Sigmoid colon (tissue), 6 donors: ENCODE measurements at regions not wholly inside any gene's neighbourhood (a gene's known extent, or its start where the extent isn't known, plus 50 kb on each side); places are given as distances from the start of the nearest gene placed in this dataset.

Experiments
- DNase-seq: peaks from one replicate; pipeline ENCODE4 v3.0.0-alpha.2; 2019
- H3K27ac ChIP-seq, 4 donors: fragments of 200-600 bp; sonication (generic); one replicate each; pipeline ENCODE4 v1.5.1; 2016 to 2019; ENCODE audit warnings: mild to moderate bottlenecking in 1 of 4
- H3K27me3 ChIP-seq, 3 donors: fragments of 200-600 bp; sonication (generic); one replicate each; pipeline ENCODE4 v1.5.1; 2019; ENCODE audit warnings: mild to moderate bottlenecking in 1 of 3
- H3K36me3 ChIP-seq, 4 donors: fragments of 200-600 bp; sonication (generic); one replicate each; pipeline ENCODE4 v1.5.1; 2016 to 2019
- H3K4me1 ChIP-seq, 4 donors: fragments of 200-600 bp; sonication (generic); one replicate each; pipeline ENCODE4 v1.5.1; 2017 to 2019
- H3K4me3 ChIP-seq, 4 donors: fragments of 200-600 bp; sonication (generic); one replicate each; pipeline ENCODE4 v1.5.1; 2017 to 2019; ENCODE audit warnings: mild to moderate bottlenecking in 2 of 4, moderate library complexity in 1 of 4
- H3K9me3 ChIP-seq, 4 donors: fragments of 200-600 bp in 3 of 4; sonication (generic) in 3 of 4; one replicate each; pipeline versions ENCODE4 v1.5.1 to v1.6.1; 2013 to 2019
- CTCF ChIP-seq, 4 experiments: fragments of 450-650 bp in 3 of 4; fragments of 200-600 bp in 1 of 4; IDR thresholded peaks; one replicate each; pipeline ENCODE4 v1.5.1; 2016 to 2019; ENCODE audit warnings: antibody characterized with exemption in 4 of 4, mild to moderate bottlenecking in 3 of 4, moderate library complexity in 2 of 4
- EP300 ChIP-seq, 4 donors: sonication (generic); formaldehyde crosslinking; IDR thresholded peaks; one replicate each; pipeline ENCODE4 v1.6.1; 2017; ENCODE audit warnings: antibody characterized with exemption in 4 of 4
- POLR2A ChIP-seq, 2 donors: fragments of 450-650 bp; IDR thresholded peaks; one replicate each; pipeline ENCODE4 v1.6.1; 2016; ENCODE audit warnings: antibody characterized with exemption in 2 of 2, mild to moderate bottlenecking in 2 of 2, moderate library complexity in 2 of 2
- POLR2AphosphoS5 ChIP-seq, 4 donors: sonication (generic); formaldehyde crosslinking; IDR thresholded peaks; one replicate each; pipeline ENCODE4 v1.6.1; 2017; ENCODE audit warnings: antibody characterized with exemption in 4 of 4
- WGBS, 2 donors: extraction: QIAGEN DNeasy Blood & Tissue Kit; methylation state at CpG; one replicate each; pipeline ENCODE4 v1.1.7; 2013; 5-methylcytosine and 5-hydroxymethylcytosine counted together
- intact Hi-C: fragments of 100-400 bp; cut with DNase I; formaldehyde crosslinking; loops from one replicate; pipeline ENCODE4 v1.15.1; 2023
- donor health status: healthy with polysubstance abuse.
- donor health status: healthy.

- TF ChIP-seq POLR2AphosphoS5 (IDR thresholded peaks at IDR 0.05) (no peak), EP300 (IDR thresholded peaks at IDR 0.05) (no peak), CTCF (IDR thresholded peaks at IDR 0.05) (no peak), POLR2A (IDR thresholded peaks at IDR 0.05) (no peak)
- DNase-seq: no peak
- intact Hi-C loops: no loop called here
- Histone ChIP-seq H3K9me3 (peaks cover 0 to 5% (median 0%) of the 10 kb centered on the region in 4 donors), H3K4me1 (no peaks in the 10 kb centered on the region), H3K27ac (no peak overlapping the region), H3K4me3 (no peak overlapping the region), H3K36me3 (no peaks in the 10 kb centered on the region), H3K27me3 (no peaks in the 10 kb centered on the region)
- 83 to 93% methylated on average over 1 of the region's 1 CpG for WGBS, 2 donors
These were observed 101.3 kb upstream of the LRRC3B start for GRCh38 chr3:26521261-26521660.

- H3K4me3 ChIP-seq: no peak overlapping the region
- 67 to 90% methylated on average over 1 of the region's 1 CpG for WGBS, 2 donors
- intact Hi-C loops: no loop called here
- no peaks in the 10 kb centered on the region for H3K36me3 ChIP-seq
- no peak overlapping the region for H3K27ac ChIP-seq
- no peaks in the 10 kb centered on the region for H3K4me1 ChIP-seq
- no peak for DNase-seq
- TF ChIP-seq EP300 (IDR thresholded peaks at IDR 0.05) (no peak), POLR2A (IDR thresholded peaks at IDR 0.05) (no peak), POLR2AphosphoS5 (IDR thresholded peaks at IDR 0.05) (no peak), CTCF (IDR thresholded peaks at IDR 0.05) (no peak)
- no peaks in the 10 kb centered on the region for H3K27me3 ChIP-seq
- H3K9me3 ChIP-seq: peaks cover 0 to 5% (median 0%) of the 10 kb centered on the region in 4 donors
These were observed 99.7 kb upstream of the LRRC3B start for GRCh38 chr3:26522919-26523318.

- Histone ChIP-seq H3K27ac (no peak overlapping the region), H3K4me3 (no peak overlapping the region), H3K9me3 (peaks cover 0 to 5% (median 0%) of the 10 kb centered on the region in 4 donors), H3K27me3 (no peaks in the 10 kb centered on the region), H3K36me3 (no peaks in the 10 kb centered on the region), H3K4me1 (no peaks in the 10 kb centered on the region)
- intact Hi-C loops: no loop called here
- no peak for DNase-seq
- no peak for TF ChIP-seq POLR2AphosphoS5 (IDR thresholded peaks at IDR 0.05)
- TF ChIP-seq EP300 (IDR thresholded peaks at IDR 0.05): no peak
- TF ChIP-seq CTCF (IDR thresholded peaks at IDR 0.05): no peak
- 94 to 96% methylated on average over 2 of the region's 2 CpGs for WGBS, 2 donors
These were observed 97.6 kb upstream of the LRRC3B start for GRCh38 chr3:26525013-26525412.

- Histone ChIP-seq H3K4me1 (no peaks in the 10 kb centered on the region), H3K27ac (no peak overlapping the region), H3K36me3 (no peaks in the 10 kb centered on the region), H3K4me3 (no peak overlapping the region), H3K9me3 (no peaks in the 10 kb centered on the region), H3K27me3 (no peaks in the 10 kb centered on the region)
- intact Hi-C loops: no loop called here
- DNase-seq: no peak
- TF ChIP-seq EP300 (IDR thresholded peaks at IDR 0.05) (no peak), POLR2AphosphoS5 (IDR thresholded peaks at IDR 0.05) (no peak), POLR2A (IDR thresholded peaks at IDR 0.05) (no peak), CTCF (IDR thresholded peaks at IDR 0.05) (no peak)
- 39 to 45% methylated on average over 2 of the region's 2 CpGs for WGBS, 2 donors
These were observed 87.4 kb upstream of the LRRC3B start for GRCh38 chr3:26535151-26535550.

- Histone ChIP-seq H3K9me3 (no peaks in the 10 kb centered on the region), H3K36me3 (no peaks in the 10 kb centered on the region), H3K27ac (no peak overlapping the region), H3K27me3 (no peaks in the 10 kb centered on the region), H3K4me3 (no peak overlapping the region), H3K4me1 (no peaks in the 10 kb centered on the region)
- no peak for DNase-seq
- WGBS, 2 donors: 81 to 82% methylated on average over 2 of the region's 2 CpGs
- TF ChIP-seq POLR2AphosphoS5 (IDR thresholded peaks at IDR 0.05) (no peak), CTCF (IDR thresholded peaks at IDR 0.05) (no peak), EP300 (IDR thresholded peaks at IDR 0.05) (no peak)
- intact Hi-C loops: no loop called here
These were observed 85.6 kb upstream of the LRRC3B start for GRCh38 chr3:26536955-26537354.
